ENCODE measurements at regions not wholly inside any gene's neighbourhood (a gene's known extent, or its start where the extent isn't known, plus 50 kb on each side); places are given as distances from the start of the nearest gene placed in this dataset.

DNA sequence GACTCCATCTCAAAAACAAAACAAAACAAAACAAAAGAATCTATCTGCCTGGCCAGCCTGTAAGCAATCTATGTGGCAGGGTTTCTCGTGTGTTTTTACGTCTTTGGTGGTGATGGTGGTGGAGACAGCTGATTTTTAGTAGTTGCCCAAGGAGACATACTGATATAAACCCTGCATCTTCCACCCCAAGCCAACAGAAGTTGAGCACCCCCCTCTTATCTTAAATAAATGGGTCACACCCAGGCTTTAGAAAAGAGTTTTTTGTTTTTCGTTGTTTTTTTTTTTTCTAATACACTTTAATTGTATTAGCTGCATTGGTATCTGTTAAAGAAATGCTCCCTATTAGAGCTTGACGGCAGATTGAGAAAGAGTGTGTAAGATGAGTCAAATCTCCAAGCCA is 134.7 kb downstream of the GLUL start:
- Histone ChIP-seq H3K79me1 (ENCODE audit: insufficient read depth, low read depth, low read length, poor library complexity, severe bottlenecking) (no peaks in the 10 kb centered on the region), H3K79me2 (ENCODE audit: insufficient read depth, low read length) (no peaks in the 10 kb centered on the region), H2BK120ac (ENCODE audit: low read depth, low read length, poor library complexity, severe bottlenecking) (no peak overlapping the region), H2BK5ac (ENCODE audit: insufficient read length, low read length) (no peak overlapping the region), H4K20me1 (ENCODE audit: control insufficient read depth, insufficient read depth, insufficient read length) (no peaks in the 10 kb centered on the region), H4K91ac (ENCODE audit: insufficient read length, low read depth, low read length) (no peak overlapping the region), H3K14ac (ENCODE audit: insufficient read depth, low read length) (no peak overlapping the region), H3K4me2 (ENCODE audit: insufficient read depth, insufficient read length, low read length) (no peak overlapping the region), H2AK5ac (ENCODE audit: insufficient read length, low read length) (no peak overlapping the region), H3K23ac (ENCODE audit: insufficient read length, low read depth, low read length) (no peak overlapping the region), H2BK12ac (ENCODE audit: insufficient read length, low read depth, low read length) (no peak overlapping the region), H3K9ac (ENCODE audit: extremely low read depth, insufficient read length, low read length) (no peak overlapping the region), H3K23me2 (ENCODE audit: insufficient read length, low read depth, low read length, poor library complexity, severe bottlenecking) (no peaks in the 10 kb centered on the region), H3K4ac (ENCODE audit: low read depth, low read length) (no peak overlapping the region), H2AFZ (ENCODE audit: low read length) (no peak overlapping the region), H3K18ac (ENCODE audit: insufficient read length, low read depth, low read length) (no peak overlapping the region), H3K27ac (ENCODE audit: insufficient read length, low read depth, low read length) (no peak overlapping the region), H3K4me1 (ENCODE audit: insufficient read depth, low read length) (no peaks in the 10 kb centered on the region), H3K56ac (ENCODE audit: insufficient read length, low read depth, low read length) (no peak overlapping the region), H2BK20ac (ENCODE audit: low read depth, low read length, poor library complexity, severe bottlenecking) (no peak overlapping the region), H3K9me3 (ENCODE audit: control insufficient read depth, low read depth, low read length) (no peaks in the 10 kb centered on the region), H3K27me3 (ENCODE audit: insufficient read depth, low read length) (no peaks in the 10 kb centered on the region), H2BK15ac (ENCODE audit: low read depth, low read length) (no peak overlapping the region), H4K8ac (replicated peaks; ENCODE audit: insufficient read length, low read depth, low read length) (no peak overlapping the region), H3T11ph (ENCODE audit: low read length) (no peak overlapping the region), H4K5ac (ENCODE audit: insufficient read length, low read depth, low read length) (no peak overlapping the region)
- Mint-ChIP-seq H3K4me3 (no peak overlapping the region), H3K4me1 (no peaks in the 10 kb centered on the region), H3K27ac (no peak overlapping the region), H3K27me3 (ENCODE audit: low read depth) (no peaks in the 10 kb centered on the region; the same call in 1 of the 2 replicates), H3K36me3 (ENCODE audit: insufficient read depth in 1 of 3, low read depth in 3 of 3) (no peaks in the 10 kb centered on the region), H3K9me3 (no peaks in the 10 kb centered on the region)
- WGBS (ENCODE audit: extremely low coverage, insufficient read length, low lambda C conversion rate), result no CpG with 5 or more reads among the region's 4 CpGs
- no peak for DNase-seq
- TF ChIP-seq, protein P1, sequence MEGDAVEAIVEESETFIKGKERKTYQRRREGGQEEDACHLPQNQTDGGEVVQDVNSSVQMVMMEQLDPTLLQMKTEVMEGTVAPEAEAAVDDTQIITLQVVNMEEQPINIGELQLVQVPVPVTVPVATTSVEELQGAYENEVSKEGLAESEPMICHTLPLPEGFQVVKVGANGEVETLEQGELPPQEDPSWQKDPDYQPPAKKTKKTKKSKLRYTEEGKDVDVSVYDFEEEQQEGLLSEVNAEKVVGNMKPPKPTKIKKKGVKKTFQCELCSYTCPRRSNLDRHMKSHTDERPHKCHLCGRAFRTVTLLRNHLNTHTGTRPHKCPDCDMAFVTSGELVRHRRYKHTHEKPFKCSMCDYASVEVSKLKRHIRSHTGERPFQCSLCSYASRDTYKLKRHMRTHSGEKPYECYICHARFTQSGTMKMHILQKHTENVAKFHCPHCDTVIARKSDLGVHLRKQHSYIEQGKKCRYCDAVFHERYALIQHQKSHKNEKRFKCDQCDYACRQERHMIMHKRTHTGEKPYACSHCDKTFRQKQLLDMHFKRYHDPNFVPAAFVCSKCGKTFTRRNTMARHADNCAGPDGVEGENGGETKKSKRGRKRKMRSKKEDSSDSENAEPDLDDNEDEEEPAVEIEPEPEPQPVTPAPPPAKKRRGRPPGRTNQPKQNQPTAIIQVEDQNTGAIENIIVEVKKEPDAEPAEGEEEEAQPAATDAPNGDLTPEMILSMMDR (conservative IDR thresholded peaks at IDR 0.05), result no peak

Data from H9 (cell line).